Fibroblast of lung (primary cell): ENCODE measurements at regions not wholly inside any gene's neighbourhood (a gene's known extent, or its start where the extent isn't known, plus 50 kb on each side); places are given as distances from the start of the nearest gene placed in this dataset.

Experiments
- CTCF ChIP-seq, 2 donors: IDR thresholded peaks in 1 of 2; conservative IDR thresholded peaks in 1 of 2; 1 replicate in 1 of 2; 2 replicates in 1 of 2; pipeline ENCODE4 v1.5.1; 2011 to 2012; ENCODE audit warnings: low read length in 2 of 2, control low read depth in 1 of 2, inconsistent platforms in 1 of 2, low read depth in 1 of 2, mild to moderate bottlenecking in 1 of 2
- EZH2 ChIP-seq: IDR thresholded peaks from 2 replicates; pipeline ENCODE4 v1.5.1; 2012; ENCODE audit warnings: low read length, control low read depth, mild to moderate bottlenecking; ENCODE audit errors: missing control alignments

DNA sequence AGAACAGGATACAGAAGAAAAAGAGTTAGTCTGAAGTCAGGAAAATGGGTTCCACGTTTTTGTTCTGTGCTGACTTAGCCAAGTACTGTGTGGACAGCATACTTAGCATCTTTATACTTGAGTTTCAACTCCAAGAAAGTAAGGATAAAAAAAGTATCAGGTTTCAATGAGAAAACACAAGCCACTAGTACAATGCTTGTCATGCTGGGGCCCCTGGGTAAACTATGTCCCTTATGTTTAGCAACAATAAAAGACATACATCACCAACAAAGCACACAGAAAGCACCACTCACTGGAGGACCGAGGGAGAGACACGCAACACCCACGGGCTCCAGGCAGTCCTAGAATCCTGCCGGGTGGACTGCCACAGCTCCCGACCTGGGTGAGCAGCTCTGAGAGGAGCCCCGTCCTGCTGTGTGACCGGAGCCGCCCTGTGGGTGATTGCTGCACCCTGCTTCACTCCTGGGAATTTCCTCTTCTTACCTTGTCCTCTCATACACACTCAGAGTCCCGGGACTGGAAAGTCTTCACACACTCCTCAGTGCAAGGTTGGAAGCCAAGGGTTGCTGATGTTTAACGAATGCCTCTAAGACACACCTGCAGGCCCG is 890.5 kb downstream of the BRD1 start:
- TF ChIP-seq CTCF (conservative IDR thresholded peaks at IDR 0.05 in 1 of 2, IDR thresholded peaks at IDR 0.05 in 1 of 2; ENCODE audit: low read depth in 1 of 2, low read length in 2 of 2): no peak
- TF ChIP-seq EZH2: no peak
